Loucy (cell line): ENCODE measurements at regions not wholly inside any gene's neighbourhood (a gene's known extent, or its start where the extent isn't known, plus 50 kb on each side); places are given as distances from the start of the nearest gene placed in this dataset.

Experiments
- EZH2phosphoT487 ChIP-seq: fragments of 200-600 bp; IDR thresholded peaks from 2 replicates; pipeline ENCODE4 v1.6.1; 2018; ENCODE audit warnings: antibody characterized with exemption, mild to moderate bottlenecking, moderate library complexity, borderline replicate concordance
- TF ChIP-seq, protein P1 (sequence below): fragments of 200-600 bp; sonication (generic); conservative IDR thresholded peaks from 2 replicates; pipeline ENCODE4 v1.5.1; 2014; ENCODE audit warnings: mild to moderate bottlenecking, antibody characterized with exemption, low read length

- TF ChIP-seq, protein P1, sequence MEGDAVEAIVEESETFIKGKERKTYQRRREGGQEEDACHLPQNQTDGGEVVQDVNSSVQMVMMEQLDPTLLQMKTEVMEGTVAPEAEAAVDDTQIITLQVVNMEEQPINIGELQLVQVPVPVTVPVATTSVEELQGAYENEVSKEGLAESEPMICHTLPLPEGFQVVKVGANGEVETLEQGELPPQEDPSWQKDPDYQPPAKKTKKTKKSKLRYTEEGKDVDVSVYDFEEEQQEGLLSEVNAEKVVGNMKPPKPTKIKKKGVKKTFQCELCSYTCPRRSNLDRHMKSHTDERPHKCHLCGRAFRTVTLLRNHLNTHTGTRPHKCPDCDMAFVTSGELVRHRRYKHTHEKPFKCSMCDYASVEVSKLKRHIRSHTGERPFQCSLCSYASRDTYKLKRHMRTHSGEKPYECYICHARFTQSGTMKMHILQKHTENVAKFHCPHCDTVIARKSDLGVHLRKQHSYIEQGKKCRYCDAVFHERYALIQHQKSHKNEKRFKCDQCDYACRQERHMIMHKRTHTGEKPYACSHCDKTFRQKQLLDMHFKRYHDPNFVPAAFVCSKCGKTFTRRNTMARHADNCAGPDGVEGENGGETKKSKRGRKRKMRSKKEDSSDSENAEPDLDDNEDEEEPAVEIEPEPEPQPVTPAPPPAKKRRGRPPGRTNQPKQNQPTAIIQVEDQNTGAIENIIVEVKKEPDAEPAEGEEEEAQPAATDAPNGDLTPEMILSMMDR: no peak
- TF ChIP-seq EZH2phosphoT487: no peak
These were observed 106.9 kb upstream of the ATF7IP start for GRCh38 chr12:14258575-14258940.
